GM13977 (cell line): ENCODE measurements at regions not wholly inside any gene's neighbourhood (a gene's known extent, or its start where the extent isn't known, plus 50 kb on each side); places are given as distances from the start of the nearest gene placed in this dataset.

ENCODE experiments used
- DNase-seq: peaks from one replicate; pipeline ENCODE4 v3.0.0; 2012; ENCODE audit warnings: low spot score
- CTCF ChIP-seq: IDR thresholded peaks from 2 replicates; pipeline ENCODE4 v1.5.1; 2012; ENCODE audit warnings: mild to moderate bottlenecking, control low read depth; ENCODE audit not compliant: insufficient read depth; ENCODE audit errors: extremely low read depth, missing control alignments
- in situ Hi-C: fragments of 300-500 bp; cut with MboI; formaldehyde crosslinking; loops from one replicate; pipeline ENCODE4 v1.12.0; 2022; ENCODE audit warnings: low sequenced_read_pairs, low pct_unique_long_range_greater_than_20kb, mixed read lengths, inconsistent platforms; ENCODE audit not compliant: unreplicated experiment

DNA sequence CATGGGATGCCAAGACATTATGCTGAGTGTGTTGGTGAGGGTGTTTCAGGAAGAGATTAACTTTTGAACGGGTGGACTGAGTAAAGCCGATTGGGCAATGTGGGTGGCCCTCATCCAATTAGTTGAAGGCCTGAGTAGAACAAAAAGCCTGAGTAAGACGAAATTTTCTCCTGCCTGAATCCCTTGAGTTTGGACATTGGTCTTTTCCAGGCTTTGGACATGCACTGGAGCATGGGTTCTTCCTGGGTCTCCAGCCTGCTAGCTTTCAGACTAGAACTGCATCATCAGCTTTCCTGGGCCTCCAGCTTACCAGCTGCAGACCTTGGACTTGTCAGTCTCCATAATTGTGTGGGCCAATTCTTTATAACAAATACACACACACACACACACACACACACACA is 63.6 kb downstream of the NIBAN1 start:
- in situ Hi-C loops: no loop called here
- no peak for DNase-seq

DNA sequence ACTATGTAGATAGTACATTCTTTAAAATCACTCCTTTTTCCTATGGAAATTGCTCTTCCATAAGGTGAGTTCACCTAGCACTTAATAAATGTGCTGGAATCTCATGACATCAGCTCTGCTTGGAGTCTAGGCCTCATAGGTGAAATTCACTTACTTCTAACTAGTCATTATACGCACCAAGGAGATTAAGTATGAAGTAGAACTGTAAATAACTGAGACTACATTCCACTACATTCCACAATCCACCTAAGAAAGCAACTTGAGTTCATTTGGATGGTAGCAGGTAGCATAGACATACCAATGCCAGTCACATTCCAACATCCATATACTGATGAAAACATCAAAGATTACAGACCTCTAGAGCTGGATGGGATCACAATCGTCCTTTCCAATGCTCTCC is 64.3 kb downstream of the NIBAN1 start:
- in situ Hi-C loops: no loop called here
- TF ChIP-seq CTCF: no peak

More for the DNA sequence above, 63.6 kb downstream of the NIBAN1 start:
- no peak for TF ChIP-seq CTCF

GRCh38 chr1:184909019-184909418 is 65.3 kb downstream of the NIBAN1 start:
- no peak for TF ChIP-seq CTCF
- in situ Hi-C loops: no loop called here
- no peak for DNase-seq

More for the DNA sequence above, 64.3 kb downstream of the NIBAN1 start:
- no peak for DNase-seq

DNA sequence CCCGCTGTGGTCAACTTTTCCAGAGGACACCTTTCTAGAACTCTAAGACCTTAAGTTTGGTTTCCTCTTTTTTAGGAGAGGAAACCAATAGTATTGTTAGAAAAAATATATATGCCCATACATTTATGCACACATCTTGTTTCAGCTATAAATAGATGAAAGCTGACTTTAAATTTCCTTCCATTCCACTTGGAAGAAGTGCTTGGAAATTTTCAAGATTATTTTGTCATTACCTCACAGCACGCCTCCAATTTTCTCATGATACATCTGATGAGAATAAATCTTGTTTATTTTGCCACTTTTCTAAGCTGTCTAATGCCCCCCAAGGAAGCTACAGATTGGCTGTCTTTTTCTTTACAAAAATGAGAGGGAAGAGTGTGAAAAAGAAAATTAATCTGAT is 65.8 kb downstream of the NIBAN1 start:
- in situ Hi-C loops: no loop called here
- DNase-seq: no peak
- no peak for TF ChIP-seq CTCF

DNA sequence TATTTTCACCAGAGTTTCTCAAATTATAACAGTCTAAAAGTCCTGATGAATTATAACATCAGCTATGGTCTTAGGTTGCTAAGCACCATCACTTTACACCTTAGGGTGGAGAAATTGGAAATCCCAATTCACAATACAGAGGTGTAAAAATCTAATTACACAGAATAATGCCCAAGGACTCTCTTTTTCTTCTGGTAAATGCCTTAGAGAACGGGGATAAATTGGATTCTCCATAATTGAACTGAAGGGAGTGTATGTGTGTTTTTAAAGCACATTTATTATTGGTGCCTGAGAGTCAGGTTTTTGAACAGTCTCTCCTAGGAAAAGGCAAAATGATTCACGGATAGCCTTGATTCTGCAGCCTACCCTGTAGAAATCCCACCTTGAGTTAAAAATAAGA is 66.8 kb downstream of the NIBAN1 start:
- in situ Hi-C loops: no loop called here
- DNase-seq: no peak
- no peak for TF ChIP-seq CTCF

GRCh38 chr1:184906761-184907160 is 67.5 kb downstream of the NIBAN1 start:
- no peak for DNase-seq
- in situ Hi-C loops: no loop called here
- TF ChIP-seq CTCF: no peak

DNA sequence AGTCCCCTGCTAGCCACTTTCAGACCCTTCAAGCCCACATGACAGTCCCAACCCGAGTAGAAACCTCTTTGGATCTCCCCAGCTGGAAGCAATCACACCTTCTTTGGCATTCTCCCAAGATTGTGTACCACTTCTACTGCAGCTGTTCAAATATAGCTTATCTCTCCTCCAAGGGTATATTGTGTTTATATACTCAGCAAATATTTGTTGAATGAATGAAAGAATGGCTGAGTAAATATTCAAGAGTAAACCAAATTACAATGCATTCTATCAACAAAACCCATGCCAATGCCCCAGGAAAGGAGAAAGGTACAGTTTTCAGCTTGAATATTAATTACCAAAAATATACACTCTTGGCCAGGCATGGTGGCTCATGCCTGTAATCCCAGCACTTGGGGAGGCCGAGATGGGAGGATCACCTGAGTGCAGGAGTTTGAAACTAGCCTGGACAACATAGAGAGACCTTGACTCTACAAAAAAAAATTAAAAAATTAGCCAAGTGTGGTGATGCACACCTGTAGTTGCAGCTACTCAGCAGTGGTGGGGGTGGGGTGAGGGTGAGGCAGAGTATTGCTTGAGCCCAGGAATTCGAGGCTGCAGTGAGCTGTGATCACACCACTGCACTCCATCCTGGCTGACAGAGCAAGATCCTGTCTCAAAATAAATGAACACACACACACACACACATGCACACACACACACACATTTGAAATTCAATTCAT is 68.5 kb downstream of the NIBAN1 start:
- in situ Hi-C loops: no loop called here
- DNase-seq: no peak
- TF ChIP-seq CTCF: no peak
